ENCODE measurements at regions not wholly inside any gene's neighbourhood (a gene's known extent, or its start where the extent isn't known, plus 50 kb on each side); places are given as distances from the start of the nearest gene placed in this dataset.

GRCh38 chr15:70200511-70201424 is 103.1 kb upstream of the TLE3 start:
- Histone ChIP-seq H3K9me2 (replicated peaks; ENCODE audit: insufficient read depth) (no peaks in the 10 kb centered on the region), H3K4me1 (ENCODE audit: insufficient read depth) (peaks cover 12% of the 10 kb centered on the region), H2AFZ (no peak overlapping the region), H3K4me2 (no peak overlapping the region), H3K27me3 (no peaks in the 10 kb centered on the region), H3K9me3 (ENCODE audit: low read depth) (no peaks in the 10 kb centered on the region), H4K20me1 (ENCODE audit: insufficient read depth, poor library complexity, severe bottlenecking) (no peaks in the 10 kb centered on the region), H3K36me3 (replicated peaks; ENCODE audit: insufficient read depth, low read depth) (no peaks in the 10 kb centered on the region), H3K79me2 (no peaks in the 10 kb centered on the region), H3K27ac (no peak overlapping the region), H3K4me3 (no peak overlapping the region)
- DNase-seq (ENCODE audit: low spot score) = no peak
- TF ChIP-seq, protein P1, sequence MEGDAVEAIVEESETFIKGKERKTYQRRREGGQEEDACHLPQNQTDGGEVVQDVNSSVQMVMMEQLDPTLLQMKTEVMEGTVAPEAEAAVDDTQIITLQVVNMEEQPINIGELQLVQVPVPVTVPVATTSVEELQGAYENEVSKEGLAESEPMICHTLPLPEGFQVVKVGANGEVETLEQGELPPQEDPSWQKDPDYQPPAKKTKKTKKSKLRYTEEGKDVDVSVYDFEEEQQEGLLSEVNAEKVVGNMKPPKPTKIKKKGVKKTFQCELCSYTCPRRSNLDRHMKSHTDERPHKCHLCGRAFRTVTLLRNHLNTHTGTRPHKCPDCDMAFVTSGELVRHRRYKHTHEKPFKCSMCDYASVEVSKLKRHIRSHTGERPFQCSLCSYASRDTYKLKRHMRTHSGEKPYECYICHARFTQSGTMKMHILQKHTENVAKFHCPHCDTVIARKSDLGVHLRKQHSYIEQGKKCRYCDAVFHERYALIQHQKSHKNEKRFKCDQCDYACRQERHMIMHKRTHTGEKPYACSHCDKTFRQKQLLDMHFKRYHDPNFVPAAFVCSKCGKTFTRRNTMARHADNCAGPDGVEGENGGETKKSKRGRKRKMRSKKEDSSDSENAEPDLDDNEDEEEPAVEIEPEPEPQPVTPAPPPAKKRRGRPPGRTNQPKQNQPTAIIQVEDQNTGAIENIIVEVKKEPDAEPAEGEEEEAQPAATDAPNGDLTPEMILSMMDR (IDR thresholded peaks at IDR 0.05; ENCODE audit: poor library complexity) = no peak
- TF ChIP-seq EZH2phosphoT487 (IDR thresholded peaks at IDR 0.05; ENCODE audit: low read depth, severe bottlenecking, unreplicated experiment) (no peak), EZH2 (IDR thresholded peaks at IDR 0.05; ENCODE audit: borderline replicate concordance) (no peak)
- WGBS (ENCODE audit: low lambda C conversion rate, missing lambda C conversion rate) = 75% methylated on average over 23 of the region's 23 CpGs

GRCh38 chr15:70199540-70200410 is 102.1 kb upstream of the TLE3 start:
- no peak overlapping the region for H3K27ac ChIP-seq
- H3K79me2 ChIP-seq = no peaks in the 10 kb centered on the region
- no peaks in the 10 kb centered on the region for H3K9me3 ChIP-seq (ENCODE audit: low read depth)
- no peaks in the 10 kb centered on the region for H4K20me1 ChIP-seq (ENCODE audit: insufficient read depth, poor library complexity, severe bottlenecking)
- no peaks in the 10 kb centered on the region for H3K27me3 ChIP-seq
- no peak for DNase-seq (ENCODE audit: low spot score)
- WGBS (ENCODE audit: low lambda C conversion rate, missing lambda C conversion rate) = 64% methylated on average over 18 of the region's 18 CpGs
- TF ChIP-seq EZH2phosphoT487 (IDR thresholded peaks at IDR 0.05; ENCODE audit: low read depth, severe bottlenecking, unreplicated experiment) (no peak), EZH2 (IDR thresholded peaks at IDR 0.05; ENCODE audit: borderline replicate concordance) (no peak)
- TF ChIP-seq, protein P1 (IDR thresholded peaks at IDR 0.05; ENCODE audit: poor library complexity) = no peak
- H3K36me3 ChIP-seq (replicated peaks; ENCODE audit: insufficient read depth, low read depth) = no peaks in the 10 kb centered on the region
- H2AFZ ChIP-seq = no peak overlapping the region
- no peak overlapping the region for H3K4me2 ChIP-seq
- peaks cover 18% of the 10 kb centered on the region for H3K4me1 ChIP-seq (ENCODE audit: insufficient read depth)
- no peak overlapping the region for H3K4me3 ChIP-seq
- no peaks in the 10 kb centered on the region for H3K9me2 ChIP-seq (replicated peaks; ENCODE audit: insufficient read depth)

DNA sequence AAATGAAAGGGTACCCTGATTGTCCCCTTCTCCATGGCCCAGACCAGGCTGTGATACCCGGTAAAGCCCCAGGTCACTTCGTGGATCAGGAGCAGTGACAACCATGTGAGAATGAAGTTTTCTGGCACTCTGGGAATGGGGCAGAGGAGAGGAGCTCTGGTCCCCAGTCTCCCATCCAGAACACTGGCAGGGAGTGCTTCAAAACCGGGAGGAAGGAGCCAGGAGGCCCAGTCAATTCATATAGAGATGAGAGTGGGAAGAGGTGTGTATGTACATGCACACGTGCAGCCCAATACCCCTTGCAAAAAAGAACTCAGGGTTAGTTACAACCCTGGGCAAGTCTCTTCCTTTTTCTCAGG is 101.4 kb upstream of the TLE3 start:
- Histone ChIP-seq H3K4me1 (ENCODE audit: insufficient read depth) (peaks cover 18% of the 10 kb centered on the region), H3K27ac (no peak overlapping the region), H3K9me3 (ENCODE audit: low read depth) (no peaks in the 10 kb centered on the region), H4K20me1 (ENCODE audit: insufficient read depth, poor library complexity, severe bottlenecking) (no peaks in the 10 kb centered on the region), H3K27me3 (no peaks in the 10 kb centered on the region), H3K4me2 (no peak overlapping the region), H3K4me3 (no peak overlapping the region), H3K79me2 (no peaks in the 10 kb centered on the region), H3K36me3 (replicated peaks; ENCODE audit: insufficient read depth, low read depth) (no peaks in the 10 kb centered on the region), H3K9me2 (replicated peaks; ENCODE audit: insufficient read depth) (no peaks in the 10 kb centered on the region), H2AFZ (no peak overlapping the region)
- 83% methylated on average over 4 of the region's 4 CpGs for WGBS (ENCODE audit: low lambda C conversion rate, missing lambda C conversion rate)
- DNase-seq (ENCODE audit: low spot score) = no peak
- TF ChIP-seq, protein P1 (IDR thresholded peaks at IDR 0.05; ENCODE audit: poor library complexity) = no peak
- no peak for TF ChIP-seq EZH2 (IDR thresholded peaks at IDR 0.05; ENCODE audit: borderline replicate concordance)
- TF ChIP-seq EZH2phosphoT487 (IDR thresholded peaks at IDR 0.05; ENCODE audit: low read depth, severe bottlenecking, unreplicated experiment) = no peak

Measured in hepatocyte (in vitro differentiated cells).